Adrenal gland (tissue), 5 donors: ENCODE measurements at regions not wholly inside any gene's neighbourhood (a gene's known extent, or its start where the extent isn't known, plus 50 kb on each side); places are given as distances from the start of the nearest gene placed in this dataset.

ENCODE experiments used
- POLR2A ChIP-seq, 2 donors: fragments of 450-650 bp; IDR thresholded peaks; one replicate each; pipeline ENCODE4 v1.6.1; 2017; ENCODE audit warnings: antibody characterized with exemption in 2 of 2, mild to moderate bottlenecking in 2 of 2, moderate library complexity in 1 of 2
- TF ChIP-seq, protein P1 (sequence below), 6 experiments: fragments of 450-650 bp in 4 of 6; fragments of 200-600 bp in 2 of 6; sonication (generic) in 1 of 6; IDR thresholded peaks; 1 replicate in 5 of 6; 2 replicates in 1 of 6; pipeline versions ENCODE4 v1.5.1 to v1.8.0; 2016 to 2021; ENCODE audit warnings: antibody characterized with exemption in 6 of 6, mild to moderate bottlenecking in 2 of 6, moderate library complexity in 1 of 6
- donor health status: DM: no; HTN: no; CAD: no.

- TF ChIP-seq, protein P1, sequence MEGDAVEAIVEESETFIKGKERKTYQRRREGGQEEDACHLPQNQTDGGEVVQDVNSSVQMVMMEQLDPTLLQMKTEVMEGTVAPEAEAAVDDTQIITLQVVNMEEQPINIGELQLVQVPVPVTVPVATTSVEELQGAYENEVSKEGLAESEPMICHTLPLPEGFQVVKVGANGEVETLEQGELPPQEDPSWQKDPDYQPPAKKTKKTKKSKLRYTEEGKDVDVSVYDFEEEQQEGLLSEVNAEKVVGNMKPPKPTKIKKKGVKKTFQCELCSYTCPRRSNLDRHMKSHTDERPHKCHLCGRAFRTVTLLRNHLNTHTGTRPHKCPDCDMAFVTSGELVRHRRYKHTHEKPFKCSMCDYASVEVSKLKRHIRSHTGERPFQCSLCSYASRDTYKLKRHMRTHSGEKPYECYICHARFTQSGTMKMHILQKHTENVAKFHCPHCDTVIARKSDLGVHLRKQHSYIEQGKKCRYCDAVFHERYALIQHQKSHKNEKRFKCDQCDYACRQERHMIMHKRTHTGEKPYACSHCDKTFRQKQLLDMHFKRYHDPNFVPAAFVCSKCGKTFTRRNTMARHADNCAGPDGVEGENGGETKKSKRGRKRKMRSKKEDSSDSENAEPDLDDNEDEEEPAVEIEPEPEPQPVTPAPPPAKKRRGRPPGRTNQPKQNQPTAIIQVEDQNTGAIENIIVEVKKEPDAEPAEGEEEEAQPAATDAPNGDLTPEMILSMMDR (IDR thresholded peaks at IDR 0.05) = no peak
- no peak for TF ChIP-seq POLR2A (IDR thresholded peaks at IDR 0.05)
Measured at GRCh38 chr18:48467231-48467630, 58.0 kb upstream of the ZBTB7C start.
